NB4 (cell line): ENCODE measurements at regions not wholly inside any gene's neighbourhood (a gene's known extent, or its start where the extent isn't known, plus 50 kb on each side); places are given as distances from the start of the nearest gene placed in this dataset.

Experiments used
- DNase-seq: peaks from one replicate; pipeline ENCODE4 v3.0.0; 2010; ENCODE audit warnings: low read depth
- H3K4me3 ChIP-seq: one replicate; pipeline ENCODE4 v1.5.1; 2011; ENCODE audit warnings: mild to moderate bottlenecking, low read depth, low read length, moderate library complexity
- CTCF ChIP-seq: IDR thresholded peaks from one replicate; pipeline ENCODE4 v1.5.1; 2012; ENCODE audit warnings: low read depth, low read length
- MAX ChIP-seq: IDR thresholded peaks from 2 replicates; pipeline ENCODE4 v1.6.1; 2011; ENCODE audit warnings: low read depth, low read length
- MYC ChIP-seq: IDR thresholded peaks from 2 replicates; pipeline ENCODE4 v1.6.1; 2011; ENCODE audit warnings: low read depth, low read length
- POLR2A ChIP-seq: IDR thresholded peaks from 2 replicates; pipeline ENCODE4 v1.6.1; 2011; ENCODE audit warnings: mild to moderate bottlenecking; ENCODE audit not compliant: insufficient read length; ENCODE audit errors: extremely low read depth

- no peak for DNase-seq
- TF ChIP-seq CTCF (no peak), POLR2A (no peak), MAX (no peak)
- H3K4me3 ChIP-seq, result no peak overlapping the region
These were observed 89.9 kb upstream of the MITF start for GRCh38 chr3:69649120-69650065.

GRCh38 chr3:69648126-69648525 is 91.1 kb upstream of the MITF start:
- no peak for DNase-seq
- no peak overlapping the region for H3K4me3 ChIP-seq
- TF ChIP-seq MYC (no peak), CTCF (no peak), POLR2A (no peak), MAX (no peak)

- no peak for TF ChIP-seq MYC
- no peak for TF ChIP-seq POLR2A
- no peak for TF ChIP-seq MAX
- TF ChIP-seq CTCF, result no peak
- H3K4me3 ChIP-seq, result no peak overlapping the region
- no peak for DNase-seq
These were observed 91.7 kb upstream of the MITF start for GRCh38 chr3:69647511-69648110.

GRCh38 chr3:69647081-69647480 is 92.2 kb upstream of the MITF start:
- TF ChIP-seq MYC, result no peak
- TF ChIP-seq CTCF, result no peak
- TF ChIP-seq POLR2A, result no peak
- TF ChIP-seq MAX, result no peak
- DNase-seq, result no peak
- H3K4me3 ChIP-seq, result no peak overlapping the region

GRCh38 chr3:69646287-69647067 is 92.8 kb upstream of the MITF start:
- no peak overlapping the region for H3K4me3 ChIP-seq
- no peak for DNase-seq
- TF ChIP-seq CTCF, result no peak
- TF ChIP-seq POLR2A, result no peak
- no peak for TF ChIP-seq MAX
- TF ChIP-seq MYC, result no peak
